Keratinocyte (primary cell): ENCODE measurements at regions not wholly inside any gene's neighbourhood (a gene's known extent, or its start where the extent isn't known, plus 50 kb on each side); places are given as distances from the start of the nearest gene placed in this dataset.
A peak's percentile ranks its signal among the peaks of the same experiment; 100 is the strongest.

ENCODE experiments used
- DNase-seq: peaks from one replicate; pipeline ENCODE4 v3.0.0-alpha.2; 2011; ENCODE audit warnings: low read depth, missing footprints, low spot score
- FAIRE-seq: peaks from 2 replicates; lab custom pipeline; 2011; peaks lifted over from hg19 to GRCh38; lab: Jason Lieb, UNC
- H2AFZ ChIP-seq: 2 replicates; pipeline ENCODE4 v1.6.0; 2012; ENCODE audit warnings: low read length, control low read depth, inconsistent platforms; ENCODE audit not compliant: control insufficient read depth
- H3K27ac ChIP-seq: 2 replicates; pipeline ENCODE4 v1.5.1; 2011; ENCODE audit warnings: low read length; ENCODE audit not compliant: control insufficient read depth, insufficient read depth
- H3K27me3 ChIP-seq: 3 replicates; pipeline ENCODE4 v1.6.0; 2011; ENCODE audit warnings: low read length; ENCODE audit not compliant: control insufficient read depth, insufficient read depth; ENCODE audit errors: extremely low read depth
- H3K36me3 ChIP-seq, 2 experiments: 2 replicates in 1 of 2; 3 replicates in 1 of 2; pipeline ENCODE4 v1.5.1; 2011; ENCODE audit warnings: low read length in 2 of 2, mild to moderate bottlenecking in 1 of 2; ENCODE audit not compliant: control insufficient read depth in 2 of 2, insufficient read depth in 2 of 2; ENCODE audit errors: extremely low read depth in 1 of 2
- H3K4me1 ChIP-seq: 3 replicates; pipeline ENCODE4 v1.5.1; 2011; ENCODE audit warnings: low read length; ENCODE audit not compliant: control insufficient read depth, insufficient read depth; ENCODE audit errors: extremely low read depth
- H3K4me2 ChIP-seq: 3 replicates; pipeline ENCODE4 v1.6.0; 2011; ENCODE audit warnings: low read depth, low read length; ENCODE audit not compliant: control insufficient read depth, insufficient read depth; ENCODE audit errors: extremely low read depth
- H3K4me3 ChIP-seq, 3 experiments: fragments of 200-600 bp in 1 of 3; sonication (generic) in 1 of 3; 2 replicates in 2 of 3; 3 replicates in 1 of 3; pipeline ENCODE4 v1.5.1; 2011 to 2016; ENCODE audit warnings: low read length in 3 of 3, mild to moderate bottlenecking in 3 of 3, control low read depth in 2 of 3, inconsistent platforms in 1 of 3, low read depth in 1 of 3, mixed read lengths in 1 of 3, mixed run types in 1 of 3, moderate library complexity in 1 of 3; ENCODE audit not compliant: control insufficient read depth in 2 of 3, insufficient read depth in 2 of 3; ENCODE audit errors: extremely low read depth in 1 of 3
- H3K79me2 ChIP-seq: 2 replicates; pipeline ENCODE4 v1.6.0; 2012; ENCODE audit warnings: low read length; ENCODE audit not compliant: control insufficient read depth, insufficient read depth
- H3K9ac ChIP-seq: 3 replicates; pipeline ENCODE4 v1.6.0; 2011; ENCODE audit warnings: low read length; ENCODE audit not compliant: control insufficient read depth, insufficient read depth; ENCODE audit errors: extremely low read depth
- H3K9me1 ChIP-seq: 3 replicates; pipeline ENCODE4 v1.6.0; 2011; ENCODE audit warnings: low read length; ENCODE audit not compliant: control insufficient read depth, insufficient read depth; ENCODE audit errors: extremely low read depth
- H3K9me3 ChIP-seq: 2 replicates; pipeline ENCODE4 v1.5.1; 2012; ENCODE audit warnings: low read depth, low read length; ENCODE audit not compliant: control insufficient read depth
- H4K20me1 ChIP-seq: 3 replicates; pipeline ENCODE4 v1.6.0; 2011; ENCODE audit warnings: low read length; ENCODE audit not compliant: control insufficient read depth, insufficient read depth; ENCODE audit errors: extremely low read depth
- CTCF ChIP-seq, 3 experiments: IDR thresholded peaks in 1 of 3; conservative IDR thresholded peaks in 1 of 3; optimal IDR thresholded peaks in 1 of 3; 2 replicates in 2 of 3; 3 replicates in 1 of 3; pipeline versions ENCODE3 to v1.5.1; 2011; ENCODE audit warnings: low read length in 3 of 3, mild to moderate bottlenecking in 3 of 3, moderate library complexity in 2 of 3, control low read depth in 1 of 3, inconsistent platforms in 1 of 3; ENCODE audit not compliant: insufficient read depth in 2 of 3; ENCODE audit errors: extremely low read depth in 1 of 3
- EZH2 ChIP-seq: IDR thresholded peaks from one replicate; pipeline ENCODE4 v1.6.1; 2012; ENCODE audit warnings: inconsistent platforms, mild to moderate bottlenecking, low read length, moderate library complexity
- dilution Hi-C: fragments of 300-500 bp; cut with MboI; formaldehyde crosslinking; loops from one replicate; pipeline ENCODE4 v1.7.0; 2020; ENCODE audit warnings: low sequenced_read_pairs; ENCODE audit not compliant: extremely low pct_ligation_motif_present

- TF ChIP-seq CTCF (optimal IDR thresholded peaks at IDR 0.05 in 1 of 3, IDR thresholded peaks at IDR 0.05 in 1 of 3, conservative IDR thresholded peaks at IDR 0.05 in 1 of 3; ENCODE audit: extremely low read depth in 1 of 3, insufficient read depth in 2 of 3, low read length in 3 of 3) (peak in 1 of 3 experiments; percentile 23), EZH2 (no peak)
- Histone ChIP-seq H3K27me3 (no peaks in the 10 kb centered on the region), H3K27ac (peak overlapping the region; percentile 80), H2AFZ (peak overlapping the region; percentile 44), H3K4me3 (peak overlapping the region in 1 of 3 experiments; percentile 31), H3K9me3 (no peaks in the 10 kb centered on the region), H3K79me2 (no peaks in the 10 kb centered on the region), H3K4me2 (peak overlapping the region; percentile 77), H3K9me1 (no peaks in the 10 kb centered on the region), H3K36me3 (no peaks in the 10 kb centered on the region), H4K20me1 (no peaks in the 10 kb centered on the region), H3K4me1 (peaks cover 29% of the 10 kb centered on the region), H3K9ac (peak overlapping the region; percentile 20)
- dilution Hi-C loops: no loop called here
- no peak for FAIRE-seq
- DNase-seq: no peak
Measured at GRCh38 chr2:118431165-118431517, 342.9 kb downstream of the INSIG2 start.

DNA sequence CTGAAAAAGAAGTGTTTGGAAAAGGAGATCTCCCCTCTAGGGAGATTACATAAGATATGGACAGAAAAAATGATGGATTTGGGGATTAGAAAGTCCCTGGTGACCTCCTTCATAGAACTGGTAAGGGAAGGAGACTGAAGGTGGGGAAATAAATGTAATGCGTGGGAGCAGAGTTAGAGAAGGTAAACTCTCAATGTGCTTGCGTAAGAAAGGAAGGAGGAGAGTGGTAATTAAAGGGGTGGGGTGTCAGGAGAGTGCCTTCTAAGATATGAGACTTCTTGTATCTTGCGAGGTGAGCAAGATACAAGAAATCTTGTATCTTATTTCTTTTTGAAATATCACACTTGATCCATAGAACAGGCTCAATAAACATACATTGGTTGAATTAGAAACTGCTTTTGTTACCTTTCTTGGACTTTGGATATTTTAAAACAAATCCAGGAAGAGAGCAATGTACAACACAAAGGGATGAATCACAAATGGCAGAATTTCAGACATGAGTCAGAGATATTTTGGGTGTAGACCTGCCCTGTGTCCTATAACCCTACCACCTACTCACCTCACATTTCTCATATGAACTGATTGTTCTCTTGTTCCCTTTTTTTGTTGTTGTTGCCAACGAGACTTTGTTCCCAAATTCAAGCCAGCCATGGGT lies 342.4 kb downstream of the INSIG2 start:
- no peaks in the 10 kb centered on the region for H4K20me1 ChIP-seq
- H3K9me1 ChIP-seq: no peaks in the 10 kb centered on the region
- no peaks in the 10 kb centered on the region for H3K36me3 ChIP-seq
- DNase-seq: peak; percentile 35
- peak; percentile 94 for FAIRE-seq
- H3K27ac ChIP-seq: peak overlapping the region; percentile 80
- no peaks in the 10 kb centered on the region for H3K79me2 ChIP-seq
- no peaks in the 10 kb centered on the region for H3K9me3 ChIP-seq
- H3K4me1 ChIP-seq: peaks cover 29% of the 10 kb centered on the region
- no peaks in the 10 kb centered on the region for H3K27me3 ChIP-seq
- peak overlapping the region; percentile 77 for H3K4me2 ChIP-seq
- dilution Hi-C loops: no loop called here
- TF ChIP-seq EZH2 (no peak), CTCF (optimal IDR thresholded peaks at IDR 0.05 in 1 of 3, IDR thresholded peaks at IDR 0.05 in 1 of 3, conservative IDR thresholded peaks at IDR 0.05 in 1 of 3; ENCODE audit: extremely low read depth in 1 of 3, insufficient read depth in 2 of 3, low read length in 3 of 3) (no peak)
- peak overlapping the region; percentile 20 for H3K9ac ChIP-seq
- peak overlapping the region in 2 of 3 experiments; percentile 31 to 39 for H3K4me3 ChIP-seq
- H2AFZ ChIP-seq: peak overlapping the region; percentile 64
